GM18505 (cell line): ENCODE measurements at regions not wholly inside any gene's neighbourhood (a gene's known extent, or its start where the extent isn't known, plus 50 kb on each side); places are given as distances from the start of the nearest gene placed in this dataset.

Experiments used
- ATAC-seq: cut with Tn5 transposase; IDR thresholded peaks from one replicate; pipeline ENCODE4 v1.9.1; 2021; ENCODE audit not compliant: unreplicated experiment
- POLR2A ChIP-seq: IDR thresholded peaks from 4 replicates; pipeline ENCODE4 v1.6.1; 2011; ENCODE audit warnings: borderline replicate concordance; ENCODE audit not compliant: insufficient read depth, insufficient read length; ENCODE audit errors: extremely low read depth

GRCh38 chr7:46802479-46802878, 779.4 kb downstream of the TNS3 start:
- ATAC-seq: no peak
- no peak for TF ChIP-seq POLR2A

- no peak for ATAC-seq
Measured at GRCh38 chr7:46791188-46791587, 790.7 kb downstream of the TNS3 start.

DNA sequence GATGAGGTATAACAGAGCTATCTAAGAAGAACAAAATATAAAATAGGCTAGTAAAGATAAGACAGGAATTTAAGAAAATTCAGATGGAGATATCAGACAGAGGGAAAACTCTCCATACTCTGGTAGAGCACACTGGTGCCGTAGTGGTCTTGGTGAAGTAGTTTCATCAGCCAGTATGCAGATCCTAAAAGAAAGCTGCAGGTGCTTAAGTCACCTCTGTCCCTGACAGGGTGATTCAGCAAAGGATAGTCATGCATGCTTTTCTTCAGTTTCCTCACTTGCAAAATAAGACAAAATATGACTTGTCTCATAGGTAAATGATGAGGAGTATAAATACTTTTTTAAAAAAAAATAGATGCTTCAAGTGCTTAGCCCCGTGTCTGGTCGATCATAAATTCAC, 794.9 kb downstream of the TNS3 start:
- TF ChIP-seq POLR2A: no peak
- ATAC-seq: no peak

More at GRCh38 chr7:46791188-46791587, 790.7 kb downstream of the TNS3 start:
- TF ChIP-seq POLR2A: no peak

GRCh38 chr7:46786221-46786954, 795.5 kb downstream of the TNS3 start:
- ATAC-seq: no peak
- TF ChIP-seq POLR2A: no peak

GRCh38 chr7:46784732-46785131, 797.2 kb downstream of the TNS3 start:
- no peak for ATAC-seq
- TF ChIP-seq POLR2A: no peak

- TF ChIP-seq POLR2A: no peak
- ATAC-seq: no peak
Measured at GRCh38 chr7:46781901-46782439, 799.9 kb downstream of the TNS3 start.

DNA sequence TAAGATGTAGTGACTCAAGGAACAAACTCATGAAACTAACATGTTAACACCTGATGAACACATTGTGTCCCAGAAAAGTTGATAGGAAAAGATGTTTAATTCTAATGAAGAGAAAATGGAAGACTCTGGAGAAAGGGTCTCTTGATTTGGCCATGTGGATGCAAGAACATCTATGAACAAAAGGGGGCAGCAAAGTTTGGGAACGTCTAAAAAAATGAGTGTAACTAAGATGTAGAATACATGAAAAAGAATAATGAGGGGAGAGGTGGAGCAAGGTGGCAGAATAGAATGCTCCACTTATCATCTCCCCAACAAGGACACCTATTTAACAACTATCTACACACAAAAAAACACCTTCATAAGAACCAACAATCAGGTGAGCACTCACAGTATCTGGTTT, 805.1 kb downstream of the TNS3 start:
- no peak for ATAC-seq
- TF ChIP-seq POLR2A: no peak

DNA sequence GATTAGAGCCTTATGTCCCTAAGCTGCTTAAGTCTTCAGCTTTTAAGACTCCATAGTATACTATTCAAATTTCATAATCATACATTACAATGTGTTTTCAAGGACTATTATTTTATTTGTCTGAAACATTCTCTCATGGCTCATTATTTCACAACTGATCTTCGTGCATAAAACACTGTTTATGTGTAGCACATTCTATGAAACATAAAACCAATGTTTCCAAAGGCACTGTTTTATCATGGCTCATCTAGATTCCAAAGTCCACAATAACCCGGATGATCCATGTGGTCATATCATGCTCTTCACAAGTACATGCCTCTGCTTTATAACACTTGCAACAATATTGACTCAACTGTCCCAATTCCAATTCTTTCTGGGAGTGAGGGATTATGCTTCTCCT, 806.1 kb downstream of the TNS3 start:
- no peak for ATAC-seq
- TF ChIP-seq POLR2A: no peak

DNA sequence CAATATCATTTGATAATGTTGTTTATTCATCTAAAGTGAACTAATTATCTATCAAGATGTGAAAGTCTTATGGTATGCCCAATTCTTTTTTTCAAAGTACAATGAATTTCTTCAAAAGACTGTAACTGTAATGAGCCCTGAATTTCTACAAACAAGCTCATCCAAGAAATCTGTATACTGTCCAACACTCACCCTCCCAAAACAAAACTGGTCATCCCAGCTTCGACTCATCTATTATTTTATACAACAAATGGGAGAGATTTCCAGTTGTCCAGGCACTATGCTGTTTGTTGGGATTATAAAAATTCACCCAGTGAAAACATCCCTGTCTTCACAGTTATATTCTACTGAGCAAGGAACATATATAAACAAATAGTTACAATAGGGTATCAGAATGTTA, 806.9 kb downstream of the TNS3 start:
- no peak for TF ChIP-seq POLR2A
- no peak for ATAC-seq

- no peak for TF ChIP-seq POLR2A
- ATAC-seq: no peak
Measured at GRCh38 chr7:46774515-46774914, 807.4 kb downstream of the TNS3 start.

DNA sequence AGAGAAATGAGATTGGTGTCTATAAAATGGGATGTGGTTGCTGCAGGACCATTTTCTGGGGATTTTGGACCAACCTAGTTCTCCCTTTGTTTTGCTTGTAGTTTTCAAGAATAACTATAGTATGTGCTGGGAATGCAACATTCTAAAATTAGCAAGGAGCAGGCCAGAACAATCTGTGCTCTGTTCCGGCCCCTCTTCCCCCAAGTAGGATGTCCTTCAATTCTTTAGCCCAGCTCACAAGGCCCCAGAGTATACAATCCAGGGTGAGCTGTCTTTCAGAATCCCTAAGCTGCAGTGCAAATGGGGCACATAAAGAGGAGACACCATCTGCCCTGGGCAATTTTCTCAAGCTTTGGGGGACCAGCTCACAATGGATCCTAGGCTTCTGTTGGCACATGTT, 809.1 kb downstream of the TNS3 start:
- ATAC-seq: no peak
- no peak for TF ChIP-seq POLR2A

DNA sequence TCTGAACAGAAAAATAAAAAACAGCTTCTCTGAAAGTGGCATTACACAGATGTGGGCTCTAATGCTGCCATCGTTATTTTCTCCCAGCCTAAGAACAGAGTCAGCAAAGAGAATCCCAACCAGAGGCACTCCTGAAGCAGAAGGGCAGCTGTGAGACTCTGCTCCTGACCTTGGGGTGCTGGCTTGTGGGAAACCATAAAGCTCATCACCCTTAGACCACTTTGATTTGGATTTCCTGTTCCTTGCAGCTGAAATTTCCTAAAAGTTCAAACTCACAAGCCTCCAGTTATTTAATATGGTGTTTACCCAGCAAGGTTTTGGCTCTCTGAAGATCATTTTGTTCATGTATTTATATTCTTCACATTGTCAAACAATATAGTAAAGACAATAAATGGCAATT, 814.8 kb downstream of the TNS3 start:
- no peak for TF ChIP-seq POLR2A
- no peak for ATAC-seq

DNA sequence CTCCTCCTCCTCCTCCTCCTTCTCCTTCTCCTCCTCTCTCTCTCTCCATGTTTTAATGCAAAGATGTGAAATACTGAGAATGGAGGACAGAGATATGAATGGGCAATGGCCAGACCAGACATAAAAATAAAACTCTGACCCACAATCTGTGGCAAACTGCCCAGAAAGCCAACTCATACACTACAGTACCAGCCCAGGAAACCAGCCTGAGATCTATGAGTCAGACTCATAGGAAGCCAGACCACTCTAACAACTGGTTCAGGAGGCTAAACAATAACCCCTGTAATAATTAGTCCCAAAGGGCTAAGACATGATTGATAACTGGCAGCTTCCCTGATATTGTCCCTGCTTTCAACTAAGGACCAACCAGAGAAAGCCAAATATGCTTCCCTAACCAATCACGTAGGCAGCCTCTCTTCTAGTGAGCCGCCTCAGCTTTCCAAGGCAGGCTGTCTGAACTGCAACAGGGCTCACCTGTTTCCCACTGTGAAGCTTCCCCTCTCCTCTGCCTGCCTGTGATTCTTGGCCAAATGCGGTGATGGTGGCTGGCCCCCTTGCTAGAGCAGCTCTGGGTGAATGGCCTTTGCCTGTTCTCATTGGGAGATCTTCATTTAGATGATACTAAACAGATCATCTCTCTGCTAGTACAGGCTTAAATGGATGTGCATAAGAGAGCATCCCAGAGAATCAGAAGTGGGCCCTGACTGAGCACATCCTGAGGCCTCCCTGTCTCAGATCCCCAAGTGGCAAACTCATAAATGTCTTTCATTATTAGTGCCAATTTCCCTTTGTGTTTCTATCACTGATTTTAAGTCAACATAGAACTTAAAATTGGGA, 817.6 kb downstream of the TNS3 start:
- no peak for TF ChIP-seq POLR2A
- ATAC-seq: no peak

DNA sequence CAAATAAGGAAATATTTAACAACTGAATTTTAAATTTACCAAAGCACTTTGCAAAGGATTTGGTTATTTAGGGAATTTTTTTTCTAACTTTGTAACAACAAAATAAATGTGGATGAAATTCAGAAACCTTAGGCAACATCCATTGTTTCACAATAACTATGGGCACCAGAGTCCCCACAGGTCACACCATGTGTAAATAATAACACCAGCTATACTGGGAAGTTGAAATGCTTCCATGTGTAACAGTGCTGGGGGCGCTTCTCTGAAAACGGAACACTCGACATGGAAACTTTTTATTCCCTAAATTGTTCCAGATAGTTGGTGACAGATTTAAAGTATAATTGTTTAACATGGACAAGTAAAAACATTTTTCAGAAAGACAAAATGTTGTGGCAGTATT, 818.6 kb downstream of the TNS3 start:
- no peak for ATAC-seq
- TF ChIP-seq POLR2A: no peak

- TF ChIP-seq POLR2A: no peak
- no peak for ATAC-seq
Measured at GRCh38 chr7:46759711-46760480, 822.0 kb downstream of the TNS3 start.
